ENCODE measurements at regions not wholly inside any gene's neighbourhood (a gene's known extent, or its start where the extent isn't known, plus 50 kb on each side); places are given as distances from the start of the nearest gene placed in this dataset.

- H3K4me3 Mint-ChIP-seq, result no peak overlapping the region
- H3K27ac Mint-ChIP-seq, result no peak overlapping the region
- no peaks in the 10 kb centered on the region for H3K9me3 Mint-ChIP-seq
- DNase-seq (ENCODE audit: low spot score in 2 of 2, unreplicated experiment in 2 of 2), result no peak
- no peaks in the 10 kb centered on the region for H3K36me3 Mint-ChIP-seq
- peaks cover 44% of the 10 kb centered on the region for H3K4me1 Mint-ChIP-seq
- no peak for TF ChIP-seq CTCF (IDR thresholded peaks at IDR 0.05; ENCODE audit: unreplicated experiment)
- no peaks in the 10 kb centered on the region for H3K27me3 Mint-ChIP-seq (ENCODE audit: low read depth)
Observed at GRCh38 chr18:10027461-10027860, 113.6 kb downstream of the VAPA start.

GRCh38 chr18:10029711-10030110 is 115.9 kb downstream of the VAPA start:
- peaks cover 40% of the 10 kb centered on the region for H3K4me1 Mint-ChIP-seq
- no peaks in the 10 kb centered on the region for H3K36me3 Mint-ChIP-seq
- no peak overlapping the region for H3K4me3 Mint-ChIP-seq
- H3K9me3 Mint-ChIP-seq, result no peaks in the 10 kb centered on the region
- DNase-seq (ENCODE audit: low spot score in 2 of 2, unreplicated experiment in 2 of 2), result no peak
- no peak for TF ChIP-seq CTCF (IDR thresholded peaks at IDR 0.05; ENCODE audit: unreplicated experiment)
- H3K27me3 Mint-ChIP-seq (ENCODE audit: low read depth), result no peaks in the 10 kb centered on the region
- H3K27ac Mint-ChIP-seq, result no peak overlapping the region

- DNase-seq (ENCODE audit: low spot score in 2 of 2, unreplicated experiment in 2 of 2), result no peak
- Mint-ChIP-seq H3K4me3 (no peak overlapping the region), H3K27ac (peak overlapping the region; percentile 68), H3K36me3 (no peaks in the 10 kb centered on the region), H3K4me1 (peaks cover 50% of the 10 kb centered on the region), H3K27me3 (ENCODE audit: low read depth) (no peaks in the 10 kb centered on the region), H3K9me3 (no peaks in the 10 kb centered on the region)
- TF ChIP-seq CTCF (IDR thresholded peaks at IDR 0.05; ENCODE audit: unreplicated experiment), result no peak
Observed at GRCh38 chr18:10030816-10031541, 117.2 kb downstream of the VAPA start.

GRCh38 chr18:10032331-10033015 is 118.7 kb downstream of the VAPA start:
- Mint-ChIP-seq H3K4me3 (no peak overlapping the region), H3K36me3 (no peaks in the 10 kb centered on the region), H3K4me1 (peaks cover 49% of the 10 kb centered on the region), H3K27me3 (ENCODE audit: low read depth) (no peaks in the 10 kb centered on the region), H3K9me3 (no peaks in the 10 kb centered on the region), H3K27ac (no peak overlapping the region)
- TF ChIP-seq CTCF (IDR thresholded peaks at IDR 0.05; ENCODE audit: unreplicated experiment), result no peak
- DNase-seq (ENCODE audit: low spot score in 2 of 2, unreplicated experiment in 2 of 2), result no peak

- DNase-seq (ENCODE audit: low spot score in 2 of 2, unreplicated experiment in 2 of 2), result no peak
- no peak for TF ChIP-seq CTCF (IDR thresholded peaks at IDR 0.05; ENCODE audit: unreplicated experiment)
- Mint-ChIP-seq H3K4me1 (peaks cover 49% of the 10 kb centered on the region), H3K27me3 (ENCODE audit: low read depth) (no peaks in the 10 kb centered on the region), H3K4me3 (no peak overlapping the region), H3K27ac (no peak overlapping the region), H3K9me3 (no peaks in the 10 kb centered on the region), H3K36me3 (no peaks in the 10 kb centered on the region)
Observed at GRCh38 chr18:10033016-10033399, 119.2 kb downstream of the VAPA start.
